Limb (tissue), 2 donors: ENCODE measurements at regions not wholly inside any gene's neighbourhood (a gene's known extent, or its start where the extent isn't known, plus 50 kb on each side); places are given as distances from the start of the nearest gene placed in this dataset.

Experiments
- DNase-seq, 2 donors: peaks; one replicate each; pipeline ENCODE4 v3.0.0-alpha.2; 2016; ENCODE audit errors: extremely low spot score in 2 of 2

GRCh38 chr21:28827422-28827821 lies 165.3 kb downstream of the LTN1 start:
- no peak for DNase-seq

GRCh38 chr21:28826569-28826968 lies 166.1 kb downstream of the LTN1 start:
- DNase-seq, result no peak

GRCh38 chr21:28826021-28826420 lies 166.7 kb downstream of the LTN1 start:
- no peak for DNase-seq

- DNase-seq, result no peak
These were observed 169.2 kb downstream of the LTN1 start for GRCh38 chr21:28823429-28823828.

GRCh38 chr21:28822486-28823335 lies 170.0 kb downstream of the LTN1 start:
- peak in 1 of 2 donors; percentile 51 for DNase-seq

- no peak for DNase-seq
These were observed 170.6 kb downstream of the LTN1 start for GRCh38 chr21:28822123-28822399.

GRCh38 chr21:28821276-28822122 lies 171.2 kb downstream of the LTN1 start:
- DNase-seq, result peak in 1 of 2 donors; percentile 24

GRCh38 chr21:28818663-28819278 lies 173.9 kb downstream of the LTN1 start:
- DNase-seq, result peak in 1 of 2 donors; percentile 6

GRCh38 chr21:28817871-28818270 lies 174.8 kb downstream of the LTN1 start:
- no peak for DNase-seq

GRCh38 chr21:28811860-28812259 lies 180.8 kb downstream of the LTN1 start:
- no peak for DNase-seq

- no peak for DNase-seq
These were observed 181.7 kb downstream of the LTN1 start for GRCh38 chr21:28810826-28811524.

GRCh38 chr21:28805885-28806284 lies 186.8 kb downstream of the LTN1 start:
- no peak for DNase-seq

GRCh38 chr21:28804089-28804670 lies 188.5 kb downstream of the LTN1 start:
- DNase-seq, result no peak

- DNase-seq, result no peak
These were observed 190.8 kb downstream of the LTN1 start for GRCh38 chr21:28801906-28802305.

- DNase-seq, result no peak
These were observed 192.8 kb downstream of the LTN1 start for GRCh38 chr21:28799926-28800325.

- no peak for DNase-seq
These were observed 193.9 kb downstream of the LTN1 start for GRCh38 chr21:28798798-28799197.

- DNase-seq, result no peak
These were observed 197.4 kb downstream of the LTN1 start for GRCh38 chr21:28795251-28795650.

GRCh38 chr21:28794371-28794851 lies 198.3 kb downstream of the LTN1 start:
- no peak for DNase-seq

- DNase-seq, result no peak
These were observed 199.6 kb downstream of the LTN1 start for GRCh38 chr21:28793043-28793442.

GRCh38 chr21:28791595-28792282 lies 200.9 kb downstream of the LTN1 start:
- no peak for DNase-seq

GRCh38 chr21:28790335-28790734 lies 202.3 kb downstream of the LTN1 start:
- no peak for DNase-seq
